HG02840 (cell line): ENCODE measurements at regions not wholly inside any gene's neighbourhood (a gene's known extent, or its start where the extent isn't known, plus 50 kb on each side); places are given as distances from the start of the nearest gene placed in this dataset.

ENCODE experiments used
- ATAC-seq: cut with Tn5 transposase; IDR thresholded peaks from one replicate; pipeline ENCODE4 v1.9.1; 2021; ENCODE audit warnings: mild to moderate bottlenecking, moderate library complexity, moderate number of reproducible peaks; ENCODE audit not compliant: unreplicated experiment, low FRiP score

DNA sequence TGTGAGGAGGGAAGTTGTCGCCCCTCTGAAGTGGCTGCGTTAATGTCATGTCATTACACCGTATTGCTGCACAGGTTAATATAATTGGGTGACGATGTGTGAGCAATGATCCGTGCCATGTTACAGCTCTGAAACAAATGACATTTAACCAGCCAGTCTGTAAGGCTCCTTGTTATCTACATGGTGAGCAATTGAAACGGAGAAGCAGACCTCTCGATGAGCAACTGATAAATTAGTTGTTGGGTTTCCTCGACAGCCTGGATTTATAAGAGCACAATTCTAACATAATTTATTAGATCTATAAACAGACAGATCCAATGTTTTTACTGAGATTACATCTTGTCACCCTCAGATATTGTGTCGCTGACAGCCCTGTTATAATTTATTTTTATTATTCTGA, 49.9 kb upstream of the MAFB start:
- ATAC-seq, result no peak

DNA sequence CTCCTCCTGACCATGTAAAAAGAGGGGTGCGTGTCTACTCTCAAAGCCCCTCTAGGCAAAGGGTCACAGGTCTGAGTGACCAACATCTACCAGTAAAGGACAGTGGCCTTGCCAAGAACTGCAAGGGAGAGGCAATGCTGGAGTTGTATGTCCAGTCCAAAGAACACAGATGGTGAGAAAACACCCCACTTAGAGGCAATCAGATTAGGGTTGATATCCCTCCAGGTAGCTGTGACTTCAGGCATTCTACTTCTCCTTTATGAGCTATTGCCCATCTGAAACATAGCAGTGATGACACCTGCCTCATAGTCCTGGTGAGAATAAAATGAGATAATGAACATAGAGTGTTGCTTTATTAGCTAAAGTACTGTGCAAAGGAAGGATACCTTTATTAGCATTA, 50.8 kb upstream of the MAFB start:
- ATAC-seq, result no peak

GRCh38 chr20:40741507-40742106, 52.6 kb upstream of the MAFB start:
- ATAC-seq, result no peak

GRCh38 chr20:40743141-40743775, 54.2 kb upstream of the MAFB start:
- no peak for ATAC-seq

DNA sequence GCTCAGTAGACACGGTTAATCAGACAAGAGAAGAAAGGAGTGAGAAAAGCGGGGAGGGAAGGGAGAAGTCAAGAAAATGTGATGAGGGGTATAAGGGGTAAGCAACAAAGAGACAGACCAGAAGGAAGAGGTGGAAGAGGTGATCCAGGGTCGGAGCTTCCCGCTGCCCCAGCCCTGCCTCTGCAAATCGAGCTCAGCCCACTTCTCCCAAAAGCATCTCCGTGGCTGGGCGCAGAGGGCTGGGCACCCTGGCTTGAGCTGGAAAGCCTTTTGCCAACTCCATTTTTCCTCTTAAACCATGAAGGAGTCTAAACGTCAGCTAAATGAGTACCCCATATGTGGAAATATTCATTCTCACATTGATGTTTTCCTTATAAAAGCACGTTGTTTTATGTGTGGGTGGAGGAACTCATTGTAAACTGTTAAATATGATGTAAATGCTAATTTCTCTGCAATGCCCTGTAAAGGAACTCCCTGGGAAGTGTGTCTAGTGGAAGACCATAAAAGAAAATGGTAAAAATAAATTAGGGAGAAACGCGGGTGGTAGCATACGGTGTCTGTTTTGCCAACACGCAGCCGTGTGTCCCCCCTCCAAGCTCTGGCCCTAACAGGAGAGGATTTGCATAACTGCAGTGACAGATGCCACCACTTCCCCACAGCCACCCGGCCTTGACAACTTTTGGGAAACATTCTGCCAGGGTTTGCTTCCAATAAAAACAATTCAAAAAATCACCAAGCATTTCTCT, 55.2 kb upstream of the MAFB start:
- ATAC-seq, result no peak

DNA sequence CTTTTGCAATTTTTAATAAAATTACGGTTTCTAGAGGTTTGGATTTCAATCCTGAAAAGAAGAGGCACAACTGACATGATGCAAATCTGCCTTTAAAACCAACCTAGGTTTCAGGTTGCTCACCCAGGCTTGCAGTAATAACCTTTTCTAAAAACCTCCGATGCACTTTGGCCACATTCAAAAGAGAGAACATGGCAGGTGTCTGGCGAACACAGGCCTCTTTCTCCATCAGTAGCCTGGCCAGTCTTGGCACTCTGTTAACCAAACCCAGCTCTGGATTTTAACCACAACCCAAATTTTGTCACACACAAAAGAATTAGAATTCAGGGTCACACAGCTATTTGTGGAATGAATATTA, 55.8 kb upstream of the MAFB start:
- no peak for ATAC-seq

- ATAC-seq, result no peak
Observed at GRCh38 chr20:40746251-40746650, 57.2 kb upstream of the MAFB start.

GRCh38 chr20:40748182-40748581, 59.1 kb upstream of the MAFB start:
- no peak for ATAC-seq

DNA sequence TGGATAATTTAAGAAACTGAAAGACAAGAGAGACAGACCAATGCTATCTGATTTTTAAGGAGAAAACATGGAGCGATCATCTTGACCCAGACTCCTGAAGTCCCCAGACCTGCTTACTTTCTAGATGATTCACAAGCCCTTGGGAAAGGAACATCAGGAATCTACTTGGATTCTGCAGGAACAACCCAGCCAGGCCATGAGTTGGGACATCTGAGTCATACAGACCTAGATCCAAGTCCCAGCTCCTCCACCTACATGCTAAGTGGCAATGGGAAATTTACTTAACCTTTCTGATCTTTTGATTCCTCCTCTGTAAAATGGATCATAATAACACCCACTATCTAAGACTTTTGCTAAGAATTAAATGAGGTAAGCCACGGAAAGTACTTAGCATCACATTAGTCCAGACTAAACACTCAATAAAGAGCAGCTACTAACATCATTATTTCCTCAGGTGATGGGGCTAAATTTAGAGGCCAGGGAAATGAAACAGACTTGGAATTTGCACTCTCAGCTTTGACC, 61.0 kb upstream of the MAFB start:
- ATAC-seq, result no peak

GRCh38 chr20:40750541-40751035, 61.6 kb upstream of the MAFB start:
- no peak for ATAC-seq

DNA sequence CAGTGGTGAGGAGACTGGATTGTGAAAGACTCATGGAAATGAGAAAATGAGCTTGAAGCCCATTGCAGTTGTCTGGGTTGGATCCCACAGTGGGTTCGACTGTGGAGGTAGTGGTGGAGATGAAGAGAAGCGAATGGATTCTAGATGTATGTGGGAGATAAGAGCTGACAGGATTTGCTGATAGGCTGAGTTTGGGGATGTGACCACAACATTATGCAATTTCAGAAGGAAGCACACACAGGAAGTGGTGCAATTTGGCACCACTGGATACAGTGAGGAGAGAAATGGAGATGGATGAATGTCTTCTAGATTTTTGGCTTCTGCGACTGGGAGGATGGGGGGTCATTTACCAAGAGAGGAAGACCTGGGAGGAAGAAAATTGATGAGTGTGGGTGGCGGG, 64.4 kb upstream of the MAFB start:
- ATAC-seq, result no peak

GRCh38 chr20:40754339-40754943, 65.4 kb upstream of the MAFB start:
- no peak for ATAC-seq

DNA sequence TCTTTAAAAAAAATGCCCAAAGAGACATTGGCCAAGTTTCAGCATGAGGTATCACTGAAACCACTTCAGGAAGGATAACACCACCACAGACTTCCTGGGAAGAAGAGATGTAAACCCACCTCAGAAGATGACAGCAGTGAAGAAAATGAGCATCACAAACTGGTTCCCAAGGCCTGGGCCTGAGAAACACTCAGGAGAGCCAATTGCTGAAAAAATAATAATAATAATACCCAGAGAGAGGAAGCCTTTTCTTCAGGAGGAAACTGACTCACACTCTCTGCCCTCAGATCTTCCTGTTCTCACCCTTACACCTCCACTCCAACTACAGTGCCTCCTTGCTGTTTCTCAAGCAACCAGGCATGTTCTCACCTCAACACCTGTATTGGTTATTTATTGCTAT, 68.1 kb upstream of the MAFB start:
- no peak for ATAC-seq

DNA sequence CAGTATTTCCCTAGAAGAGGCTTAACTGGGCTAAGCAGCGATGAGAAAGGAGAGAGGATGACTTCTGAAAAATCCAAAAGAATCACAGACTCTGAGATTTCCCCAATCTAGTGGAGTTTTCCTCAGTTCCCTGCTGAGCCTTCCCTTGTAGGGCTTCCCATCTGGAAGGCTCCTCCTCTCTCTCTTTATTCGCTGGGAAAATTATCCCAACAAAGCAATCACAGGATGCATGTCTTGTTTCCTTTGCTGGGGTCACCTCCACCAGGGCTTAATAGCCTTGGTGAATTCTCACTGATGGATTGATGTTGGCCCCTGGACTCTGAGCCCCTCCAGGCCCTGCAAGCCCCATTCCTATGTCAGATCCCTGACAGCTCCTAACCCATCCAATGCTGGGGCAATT, 69.8 kb upstream of the MAFB start:
- ATAC-seq, result no peak

- no peak for ATAC-seq
Observed at GRCh38 chr20:40760399-40760798, 71.4 kb upstream of the MAFB start.

- ATAC-seq, result no peak
Observed at GRCh38 chr20:40763646-40764295, 74.7 kb upstream of the MAFB start.

- ATAC-seq, result no peak
Observed at GRCh38 chr20:40765814-40766480, 76.9 kb upstream of the MAFB start.

DNA sequence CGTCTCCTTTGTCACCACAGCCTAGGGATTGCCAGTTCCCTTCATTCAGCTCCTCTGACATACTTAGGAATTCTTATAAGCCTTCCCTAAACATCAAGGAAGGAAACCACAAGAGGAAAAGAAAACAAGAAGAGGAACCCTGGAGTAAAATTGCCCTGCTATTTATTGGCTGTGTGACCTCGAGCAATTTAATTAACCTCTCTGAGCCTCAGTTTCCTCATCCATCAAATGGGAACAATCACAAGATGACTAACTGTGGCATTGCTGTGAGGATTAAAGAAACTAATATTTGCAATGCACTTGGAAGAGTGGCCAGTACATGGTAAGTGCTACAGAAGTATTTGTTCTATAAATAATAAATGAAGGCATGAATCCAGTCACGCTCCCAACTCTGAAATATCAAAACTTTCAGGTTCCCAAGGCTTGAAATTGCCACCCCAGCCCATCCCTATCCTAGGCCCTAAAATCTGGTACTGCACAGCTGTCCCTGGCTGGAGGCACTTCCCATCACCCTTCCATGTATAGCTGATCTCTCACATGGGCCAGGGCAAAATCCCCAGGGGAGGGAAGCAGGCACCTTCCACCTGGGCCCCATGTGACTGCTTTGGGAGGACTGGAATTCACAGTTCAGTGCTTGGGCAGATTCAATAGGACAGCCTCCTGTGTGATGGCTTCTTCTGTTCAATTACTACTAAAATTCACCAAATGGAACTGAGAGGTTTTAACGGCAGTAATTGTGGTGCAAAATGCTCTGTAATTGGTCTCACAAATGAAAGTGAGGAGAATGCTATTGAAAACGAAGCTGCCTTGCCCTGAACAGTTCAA, 78.0 kb upstream of the MAFB start:
- no peak for ATAC-seq

GRCh38 chr20:40767615-40767924, 78.5 kb upstream of the MAFB start:
- ATAC-seq, result no peak

GRCh38 chr20:40768105-40768504, 79.1 kb upstream of the MAFB start:
- ATAC-seq, result no peak
